GM12872 (cell line): ENCODE measurements at regions not wholly inside any gene's neighbourhood (a gene's known extent, or its start where the extent isn't known, plus 50 kb on each side); places are given as distances from the start of the nearest gene placed in this dataset.

Experiments
- CTCF ChIP-seq: IDR thresholded peaks from 3 replicates; pipeline ENCODE4 v1.5.1; 2011; ENCODE audit warnings: low read depth, mild to moderate bottlenecking, low read length, moderate library complexity; ENCODE audit not compliant: insufficient read depth

GRCh38 chr22:27133019-27133431 is 475.6 kb downstream of the MIAT start:
- TF ChIP-seq CTCF = no peak

GRCh38 chr22:27133681-27134314 is 476.4 kb downstream of the MIAT start:
- no peak for TF ChIP-seq CTCF

- TF ChIP-seq CTCF = no peak
These were observed 476.9 kb downstream of the MIAT start for GRCh38 chr22:27134315-27134701.

- TF ChIP-seq CTCF = no peak
These were observed 477.9 kb downstream of the MIAT start for GRCh38 chr22:27135031-27135981.

GRCh38 chr22:27136596-27136995 is 479.2 kb downstream of the MIAT start:
- TF ChIP-seq CTCF = no peak

GRCh38 chr22:27137871-27138337 is 480.5 kb downstream of the MIAT start:
- TF ChIP-seq CTCF = no peak

GRCh38 chr22:27138471-27138870 is 481.1 kb downstream of the MIAT start:
- no peak for TF ChIP-seq CTCF
